HEK293 (cell line): ENCODE measurements at regions not wholly inside any gene's neighbourhood (a gene's known extent, or its start where the extent isn't known, plus 50 kb on each side); places are given as distances from the start of the nearest gene placed in this dataset.

Source experiments
- CTCF ChIA-PET: fragments of 350-600 bp; formaldehyde crosslinking; extraction: SDS; loops from one replicate; lab custom pipeline; 2021; ENCODE audit warnings: antibody characterized with exemption; lab: Yijun Ruan, JAX
- POLR2A ChIA-PET: fragments of 300-600 bp; formaldehyde crosslinking; extraction: SDS; loops from one replicate; lab custom pipeline; 2020; ENCODE audit warnings: antibody characterized with exemption, inconsistent platforms; lab: Yijun Ruan, JAX
- H3K27ac ChIP-seq: fragments of 200-500 bp; sonication (Bioruptor generic); 2 replicates; pipeline ENCODE4 v1.5.1; 2014; ENCODE audit warnings: low read depth, low read length, control low read depth, inconsistent platforms; ENCODE audit errors: extremely low read depth
- H3K36me3 ChIP-seq, 2 experiments: fragments of 200-500 bp in 1 of 2; sonication (Bioruptor generic) in 1 of 2; 1 replicate in 1 of 2; 2 replicates in 1 of 2; pipeline ENCODE4 v1.5.1; 2014 to 2017; ENCODE audit warnings: inconsistent platforms in 2 of 2, low read length in 2 of 2; ENCODE audit not compliant: control insufficient read depth in 2 of 2, insufficient read depth in 1 of 2
- H3K4me1 ChIP-seq: fragments of 200-500 bp; sonication (Bioruptor generic); 2 replicates; pipeline ENCODE4 v1.5.1; 2014; ENCODE audit warnings: mild to moderate bottlenecking, low read length, inconsistent platforms; ENCODE audit not compliant: control insufficient read depth, insufficient read depth
- H3K4me3 ChIP-seq: 2 replicates; pipeline ENCODE4 v1.5.1; 2011; ENCODE audit warnings: low read depth, mild to moderate bottlenecking, control low read depth, low read length, moderate library complexity
- H3K9me3 ChIP-seq: fragments of 200-500 bp; sonication (Bioruptor generic); 2 replicates; pipeline ENCODE4 v1.5.1; 2014; ENCODE audit warnings: low read depth, low read length, inconsistent platforms; ENCODE audit not compliant: control insufficient read depth, insufficient read depth
- GLI2 ChIP-seq: fragments of 450-650 bp; formaldehyde crosslinking; IDR thresholded peaks from 2 replicates; pipeline ENCODE4; 2017; ENCODE audit warnings: missing biosample characterization, missing genetic modification characterization, low read depth, borderline replicate concordance
- GLI4 ChIP-seq: fragments of 450-650 bp; formaldehyde crosslinking; IDR thresholded peaks from 2 replicates; pipeline ENCODE4 v1.5.1; 2016; ENCODE audit warnings: missing biosample characterization, missing genetic modification characterization
- HOXA7 ChIP-seq: sonication (generic); formaldehyde crosslinking; IDR thresholded peaks from 2 replicates; pipeline ENCODE4 v1.8.1; 2022; ENCODE audit warnings: missing genetic modification reagents, borderline replicate concordance
- TRIM28 ChIP-seq: IDR thresholded peaks from 2 replicates; pipeline ENCODE4 v1.6.1; 2011; ENCODE audit warnings: low read length, control low read depth, borderline replicate concordance
- WT1 ChIP-seq: fragments of 450-650 bp; formaldehyde crosslinking; IDR thresholded peaks from 2 replicates; pipeline ENCODE4 v1.5.1; 2016; ENCODE audit warnings: missing biosample characterization, missing genetic modification characterization
- ZBTB8A ChIP-seq: fragments of 450-650 bp; formaldehyde crosslinking; IDR thresholded peaks from 2 replicates; pipeline ENCODE4 v1.5.1; 2016; ENCODE audit warnings: missing biosample characterization, missing genetic modification characterization
- ZFHX2 ChIP-seq: fragments of 450-650 bp; formaldehyde crosslinking; conservative IDR thresholded peaks from 2 replicates; pipeline ENCODE4 v1.5.1; 2016; ENCODE audit warnings: missing biosample characterization, missing genetic modification characterization
- ZNF2 ChIP-seq: fragments of 450-650 bp; formaldehyde crosslinking; IDR thresholded peaks from 2 replicates; pipeline ENCODE4 v1.5.1; 2016; ENCODE audit warnings: missing biosample characterization, missing genetic modification characterization
- ZNF23 ChIP-seq: fragments of 450-650 bp; formaldehyde crosslinking; IDR thresholded peaks from 2 replicates; pipeline ENCODE4 v1.5.1; 2016; ENCODE audit warnings: missing biosample characterization, missing genetic modification characterization, borderline replicate concordance
- ZNF239 ChIP-seq: fragments of 450-650 bp; formaldehyde crosslinking; IDR thresholded peaks from 2 replicates; pipeline ENCODE4 v1.5.1; 2016; ENCODE audit warnings: missing biosample characterization, missing genetic modification characterization
- ZNF266 ChIP-seq: fragments of 450-650 bp; formaldehyde crosslinking; IDR thresholded peaks from 2 replicates; pipeline ENCODE4 v1.5.1; 2016; ENCODE audit warnings: missing biosample characterization, missing genetic modification characterization, low read depth
- ZNF274 ChIP-seq, 2 experiments: fragments of 200-500 bp in 1 of 2; fragments of 450-650 bp in 1 of 2; sonication (Bioruptor generic) in 1 of 2; formaldehyde crosslinking in 1 of 2; IDR thresholded peaks; 2 replicates each; pipeline versions ENCODE4 v1.5.1 to v1.6.1; 2014 to 2016; ENCODE audit warnings: borderline replicate concordance in 1 of 2, inconsistent platforms in 1 of 2, low read length in 1 of 2, missing biosample characterization in 1 of 2, missing genetic modification characterization in 1 of 2
- ZNF292 ChIP-seq: fragments of 450-650 bp; formaldehyde crosslinking; IDR thresholded peaks from 2 replicates; pipeline ENCODE4 v1.5.1; 2016; ENCODE audit warnings: low read depth, missing biosample characterization, missing genetic modification characterization, borderline replicate concordance
- ZNF302 ChIP-seq: fragments of 450-650 bp; formaldehyde crosslinking; IDR thresholded peaks from 2 replicates; pipeline ENCODE4 v1.5.1; 2016; ENCODE audit warnings: missing biosample characterization, missing genetic modification characterization, low read depth
- ZNF391 ChIP-seq: fragments of 450-650 bp; formaldehyde crosslinking; IDR thresholded peaks from 2 replicates; pipeline ENCODE4 v1.5.1; 2016; ENCODE audit warnings: low read depth, missing biosample characterization, missing genetic modification characterization, borderline replicate concordance
- ZNF404 ChIP-seq: fragments of 450-650 bp; formaldehyde crosslinking; IDR thresholded peaks from 2 replicates; pipeline ENCODE4 v1.5.1; 2017; ENCODE audit warnings: missing biosample characterization, missing genetic modification characterization
- ZNF433 ChIP-seq: fragments of 450-650 bp; formaldehyde crosslinking; IDR thresholded peaks from 2 replicates; pipeline ENCODE4 v1.5.1; 2016; ENCODE audit warnings: missing biosample characterization, missing genetic modification characterization, low read depth
- ZNF521 ChIP-seq: fragments of 450-650 bp; formaldehyde crosslinking; IDR thresholded peaks from 2 replicates; pipeline ENCODE4 v1.5.1; 2017; ENCODE audit warnings: missing biosample characterization, mild to moderate bottlenecking, missing genetic modification characterization
- ZNF544 ChIP-seq: fragments of 450-650 bp; formaldehyde crosslinking; IDR thresholded peaks from 2 replicates; pipeline ENCODE4 v1.5.0; 2017; ENCODE audit warnings: missing biosample characterization, missing genetic modification characterization
- ZNF626 ChIP-seq: fragments of 450-650 bp; sonication (Bioruptor Pico); formaldehyde crosslinking; IDR thresholded peaks from 2 replicates; pipeline ENCODE4 v1.5.1; 2018; ENCODE audit warnings: missing biosample characterization, missing genetic modification characterization, inconsistent platforms
- ZNF654 ChIP-seq: fragments of 450-650 bp; formaldehyde crosslinking; IDR thresholded peaks from 2 replicates; pipeline ENCODE4 v1.5.1; 2016; ENCODE audit warnings: low read depth, missing biosample characterization, missing genetic modification characterization
- ZNF658 ChIP-seq: fragments of 450-650 bp; formaldehyde crosslinking; IDR thresholded peaks from 2 replicates; pipeline ENCODE4; 2016; ENCODE audit warnings: missing biosample characterization, missing genetic modification characterization
- ZNF660 ChIP-seq: fragments of 450-650 bp; IDR thresholded peaks from 2 replicates; pipeline ENCODE4 v1.5.1; 2018; ENCODE audit warnings: missing biosample characterization, mild to moderate bottlenecking, missing genetic modification characterization
- ZNF776 ChIP-seq: fragments of 450-650 bp; formaldehyde crosslinking; IDR thresholded peaks from 2 replicates; pipeline ENCODE4 v1.5.0; 2017; ENCODE audit warnings: missing biosample characterization, missing genetic modification characterization, borderline replicate concordance
- ZNF843 ChIP-seq: fragments of 450-650 bp; formaldehyde crosslinking; IDR thresholded peaks from 2 replicates; pipeline ENCODE4 v1.5.1; 2016; ENCODE audit warnings: missing biosample characterization, missing genetic modification characterization
- ZSCAN23 ChIP-seq: fragments of 450-650 bp; formaldehyde crosslinking; IDR thresholded peaks from 2 replicates; pipeline ENCODE4 v1.5.1; 2016; ENCODE audit warnings: missing biosample characterization, missing genetic modification characterization
- ZSCAN30 ChIP-seq: fragments of 450-650 bp; IDR thresholded peaks from 2 replicates; pipeline ENCODE4 v1.5.1; 2018; ENCODE audit warnings: missing biosample characterization, mild to moderate bottlenecking, missing genetic modification characterization, moderate library complexity
- TF ChIP-seq, protein P1 (sequence below): fragments of 450-650 bp; formaldehyde crosslinking; IDR thresholded peaks from 2 replicates; pipeline ENCODE4 v1.5.1; 2016; ENCODE audit warnings: missing biosample characterization, missing genetic modification characterization
- TF ChIP-seq, protein P2 (sequence below): fragments of 450-650 bp; formaldehyde crosslinking; IDR thresholded peaks from 2 replicates; pipeline ENCODE4 v1.5.1; 2016; ENCODE audit warnings: missing biosample characterization, missing genetic modification characterization
- TF ChIP-seq, protein P3 (sequence below): fragments of 450-650 bp; formaldehyde crosslinking; IDR thresholded peaks from 2 replicates; pipeline ENCODE4 v1.5.1; 2017; ENCODE audit warnings: missing biosample characterization, missing genetic modification characterization
- TF ChIP-seq, protein P4 (sequence below): fragments of 450-650 bp; formaldehyde crosslinking; IDR thresholded peaks from 2 replicates; pipeline ENCODE4 v1.5.1; 2016; ENCODE audit warnings: missing biosample characterization, missing genetic modification characterization

DNA sequence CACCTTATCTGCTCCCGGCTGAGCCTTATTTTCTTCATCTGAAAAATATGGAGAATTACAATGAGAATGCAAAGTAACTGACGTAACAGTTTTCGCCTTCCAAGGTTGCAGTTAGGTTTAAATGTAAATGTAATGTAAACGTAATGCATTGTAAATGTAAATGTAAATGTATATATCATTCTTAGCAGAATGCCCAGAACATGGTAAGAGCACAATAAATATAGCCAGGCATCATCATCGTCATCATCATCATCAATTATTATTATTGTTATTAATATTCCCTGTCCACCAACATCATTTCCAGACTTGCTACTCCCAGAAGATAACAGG lies 770.0 kb downstream of the MED13L start:
- Histone ChIP-seq H3K27ac (no peak overlapping the region), H3K4me3 (no peak overlapping the region), H3K36me3 (no peaks in the 10 kb centered on the region), H3K9me3 (no peaks in the 10 kb centered on the region), H3K4me1 (no peaks in the 10 kb centered on the region)
- POLR2A ChIA-PET, result no interaction called here
- CTCF ChIA-PET, result interaction anchor here (0.7 kb wide), 1 partner anchor 110 kb away, joined by 3 read pairs; no protein-coding TSS in a partner anchor
- TF ChIP-seq HOXA7 (no peak), ZSCAN30 (tag by site-specific recombination) (no peak), ZNF843 (no peak), TRIM28 (no peak), ZNF2 (tag by site-specific recombination) (no peak), ZNF544 (tag by site-specific recombination) (no peak), ZNF433 (tag by site-specific recombination) (no peak), WT1 (tag by site-specific recombination) (no peak), GLI4 (tag by site-specific recombination) (no peak), ZNF658 (tag by site-specific recombination) (no peak), ZNF776 (tag by site-specific recombination) (no peak), ZNF274 (IDR thresholded peaks at IDR 0.05; ENCODE audit: low read length) (no peak), ZNF274 (tag by site-specific recombination; IDR thresholded peaks at IDR 0.05; ENCODE audit: borderline replicate concordance) (no peak), ZNF302 (tag by site-specific recombination) (no peak), ZNF266 (no peak), ZNF521 (no peak), ZBTB8A (tag by site-specific recombination) (no peak), ZNF292 (no peak), ZNF23 (no peak)
- TF ChIP-seq, protein P1, sequence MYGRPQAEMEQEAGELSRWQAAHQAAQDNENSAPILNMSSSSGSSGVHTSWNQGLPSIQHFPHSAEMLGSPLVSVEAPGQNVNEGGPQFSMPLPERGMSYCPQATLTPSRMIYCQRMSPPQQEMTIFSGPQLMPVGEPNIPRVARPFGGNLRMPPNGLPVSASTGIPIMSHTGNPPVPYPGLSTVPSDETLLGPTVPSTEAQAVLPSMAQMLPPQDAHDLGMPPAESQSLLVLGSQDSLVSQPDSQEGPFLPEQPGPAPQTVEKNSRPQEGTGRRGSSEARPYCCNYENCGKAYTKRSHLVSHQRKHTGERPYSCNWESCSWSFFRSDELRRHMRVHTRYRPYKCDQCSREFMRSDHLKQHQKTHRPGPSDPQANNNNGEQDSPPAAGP, result no peak
- TF ChIP-seq, protein P2, sequence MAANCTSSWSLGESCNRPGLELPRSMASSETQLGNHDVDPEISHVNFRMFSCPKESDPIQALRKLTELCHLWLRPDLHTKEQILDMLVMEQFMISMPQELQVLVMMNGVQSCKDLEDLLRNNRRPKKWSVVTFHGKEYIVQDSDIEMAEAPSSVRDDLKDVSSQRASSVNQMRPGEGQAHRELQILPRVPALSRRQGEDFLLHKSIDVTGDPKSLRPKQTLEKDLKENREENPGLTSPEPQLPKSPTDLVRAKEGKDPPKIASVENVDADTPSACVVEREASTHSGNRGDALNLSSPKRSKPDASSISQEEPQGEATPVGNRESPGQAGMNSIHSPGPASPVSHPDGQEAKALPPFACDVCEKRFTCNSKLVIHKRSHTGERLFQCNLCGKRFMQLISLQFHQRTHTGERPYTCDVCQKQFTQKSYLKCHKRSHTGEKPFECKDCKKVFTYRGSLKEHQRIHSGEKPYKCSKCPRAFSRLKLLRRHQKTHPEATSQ (tag by site-specific recombination), result no peak

DNA sequence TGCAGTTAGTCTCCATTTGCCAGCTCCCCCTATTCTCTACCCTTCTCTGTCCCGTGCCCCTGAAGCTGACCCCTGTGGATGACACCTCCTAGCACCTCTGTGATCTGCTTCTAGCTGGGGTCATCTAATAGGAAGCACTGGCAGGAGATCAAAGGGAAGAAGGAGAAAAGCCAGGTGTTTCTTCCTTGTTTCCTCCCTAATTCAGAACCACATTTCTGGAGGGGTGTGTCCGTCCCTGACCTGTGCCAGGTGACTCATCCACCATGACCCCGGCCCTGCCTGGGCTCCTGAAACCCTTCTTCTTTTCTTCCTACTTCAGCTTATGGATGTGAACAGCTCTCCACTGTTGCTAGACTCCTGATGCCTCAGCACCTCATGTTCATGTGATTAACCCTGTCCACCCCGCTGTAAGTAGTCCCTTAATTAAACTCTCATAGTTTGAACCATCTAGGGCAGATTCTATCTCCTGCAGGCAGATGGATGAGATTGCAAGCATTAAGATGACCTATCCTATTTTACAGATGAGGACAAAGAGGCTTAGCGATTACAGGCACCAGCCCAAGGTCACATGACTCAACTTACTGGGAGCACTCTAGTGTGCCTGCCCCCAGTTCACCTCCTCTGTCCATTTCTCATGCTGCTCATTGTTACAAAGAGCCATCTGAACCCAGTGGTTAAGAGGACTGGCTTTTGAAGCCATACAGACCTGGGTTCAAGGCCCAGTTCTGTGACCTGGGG lies 770.5 kb downstream of the MED13L start:
- ChIA-PET CTCF (no interaction called here), POLR2A (no interaction called here)
- H3K4me1 ChIP-seq, result no peaks in the 10 kb centered on the region
- no peaks in the 10 kb centered on the region for H3K9me3 ChIP-seq
- no peak overlapping the region for H3K4me3 ChIP-seq
- no peaks in the 10 kb centered on the region for H3K36me3 ChIP-seq
- H3K27ac ChIP-seq, result no peak overlapping the region
- TF ChIP-seq, protein P3, sequence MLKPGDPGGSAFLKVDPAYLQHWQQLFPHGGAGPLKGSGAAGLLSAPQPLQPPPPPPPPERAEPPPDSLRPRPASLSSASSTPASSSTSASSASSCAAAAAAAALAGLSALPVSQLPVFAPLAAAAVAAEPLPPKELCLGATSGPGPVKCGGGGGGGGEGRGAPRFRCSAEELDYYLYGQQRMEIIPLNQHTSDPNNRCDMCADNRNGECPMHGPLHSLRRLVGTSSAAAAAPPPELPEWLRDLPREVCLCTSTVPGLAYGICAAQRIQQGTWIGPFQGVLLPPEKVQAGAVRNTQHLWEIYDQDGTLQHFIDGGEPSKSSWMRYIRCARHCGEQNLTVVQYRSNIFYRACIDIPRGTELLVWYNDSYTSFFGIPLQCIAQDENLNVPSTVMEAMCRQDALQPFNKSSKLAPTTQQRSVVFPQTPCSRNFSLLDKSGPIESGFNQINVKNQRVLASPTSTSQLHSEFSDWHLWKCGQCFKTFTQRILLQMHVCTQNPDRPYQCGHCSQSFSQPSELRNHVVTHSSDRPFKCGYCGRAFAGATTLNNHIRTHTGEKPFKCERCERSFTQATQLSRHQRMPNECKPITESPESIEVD (tag by site-specific recombination), result no peak
- TF ChIP-seq ZFHX2 (tag by site-specific recombination) (no peak), ZNF391 (tag by site-specific recombination) (no peak), ZNF654 (tag by site-specific recombination) (no peak), ZNF404 (tag by site-specific recombination) (no peak), ZSCAN23 (tag by site-specific recombination) (no peak), ZNF626 (tag by site-specific recombination) (no peak), ZNF239 (tag by site-specific recombination) (no peak), ZNF660 (no peak), GLI2 (tag by site-specific recombination) (no peak)
- TF ChIP-seq, protein P4, sequence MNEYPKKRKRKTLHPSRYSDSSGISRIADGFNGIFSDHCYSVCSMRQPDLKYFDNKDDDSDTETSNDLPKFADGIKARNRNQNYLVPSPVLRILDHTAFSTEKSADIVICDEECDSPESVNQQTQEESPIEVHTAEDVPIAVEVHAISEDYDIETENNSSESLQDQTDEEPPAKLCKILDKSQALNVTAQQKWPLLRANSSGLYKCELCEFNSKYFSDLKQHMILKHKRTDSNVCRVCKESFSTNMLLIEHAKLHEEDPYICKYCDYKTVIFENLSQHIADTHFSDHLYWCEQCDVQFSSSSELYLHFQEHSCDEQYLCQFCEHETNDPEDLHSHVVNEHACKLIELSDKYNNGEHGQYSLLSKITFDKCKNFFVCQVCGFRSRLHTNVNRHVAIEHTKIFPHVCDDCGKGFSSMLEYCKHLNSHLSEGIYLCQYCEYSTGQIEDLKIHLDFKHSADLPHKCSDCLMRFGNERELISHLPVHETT (tag by site-specific recombination), result no peak
- TF ChIP-seq, protein P1, result no peak
